Right atrium auricular region (tissue), 2 donors: ENCODE measurements at regions not wholly inside any gene's neighbourhood (a gene's known extent, or its start where the extent isn't known, plus 50 kb on each side); places are given as distances from the start of the nearest gene placed in this dataset.

Experiments used
- DNase-seq: peaks from one replicate; pipeline ENCODE4 v3.0.0-alpha.2; 2019; ENCODE audit warnings: low spot score
- H3K27ac ChIP-seq, 2 donors: fragments of 200-600 bp; sonication (generic); 1 replicate in 1 of 2; 2 replicates in 1 of 2; pipeline ENCODE4 v1.5.1; 2016 to 2019
- H3K27me3 ChIP-seq, 2 donors: fragments of 200-600 bp; sonication (generic); one replicate each; pipeline versions ENCODE4 v1.5.1 to v1.6.0; 2017 to 2019
- H3K36me3 ChIP-seq: fragments of 200-600 bp; sonication (generic); one replicate; pipeline ENCODE4 v1.5.1; 2016
- H3K4me1 ChIP-seq, 2 donors: fragments of 200-600 bp; sonication (generic); one replicate each; pipeline versions ENCODE4 v1.5.1 to v1.6.0; 2017 to 2019
- H3K4me3 ChIP-seq, 2 donors: fragments of 200-600 bp; sonication (generic); 1 replicate in 1 of 2; 2 replicates in 1 of 2; pipeline ENCODE4 v1.5.1; 2017 to 2019; ENCODE audit warnings: mild to moderate bottlenecking in 1 of 2, moderate library complexity in 1 of 2
- H3K9me3 ChIP-seq, 2 donors: fragments of 200-600 bp; sonication (generic); one replicate each; pipeline ENCODE4 v1.5.1; 2019
- TF ChIP-seq, protein P1 (sequence below), 2 donors: fragments of 200-600 bp; sonication (generic); IDR thresholded peaks; one replicate each; pipeline ENCODE4 v1.5.1; 2019; ENCODE audit warnings: antibody characterized with exemption in 2 of 2

- no peak overlapping the region for H3K4me3 ChIP-seq
- no peaks in the 10 kb centered on the region for H3K4me1 ChIP-seq
- H3K9me3 ChIP-seq: no peaks in the 10 kb centered on the region
- no peaks in the 10 kb centered on the region for H3K27me3 ChIP-seq
- no peak overlapping the region for H3K27ac ChIP-seq
- H3K36me3 ChIP-seq: no peaks in the 10 kb centered on the region
- TF ChIP-seq, protein P1, sequence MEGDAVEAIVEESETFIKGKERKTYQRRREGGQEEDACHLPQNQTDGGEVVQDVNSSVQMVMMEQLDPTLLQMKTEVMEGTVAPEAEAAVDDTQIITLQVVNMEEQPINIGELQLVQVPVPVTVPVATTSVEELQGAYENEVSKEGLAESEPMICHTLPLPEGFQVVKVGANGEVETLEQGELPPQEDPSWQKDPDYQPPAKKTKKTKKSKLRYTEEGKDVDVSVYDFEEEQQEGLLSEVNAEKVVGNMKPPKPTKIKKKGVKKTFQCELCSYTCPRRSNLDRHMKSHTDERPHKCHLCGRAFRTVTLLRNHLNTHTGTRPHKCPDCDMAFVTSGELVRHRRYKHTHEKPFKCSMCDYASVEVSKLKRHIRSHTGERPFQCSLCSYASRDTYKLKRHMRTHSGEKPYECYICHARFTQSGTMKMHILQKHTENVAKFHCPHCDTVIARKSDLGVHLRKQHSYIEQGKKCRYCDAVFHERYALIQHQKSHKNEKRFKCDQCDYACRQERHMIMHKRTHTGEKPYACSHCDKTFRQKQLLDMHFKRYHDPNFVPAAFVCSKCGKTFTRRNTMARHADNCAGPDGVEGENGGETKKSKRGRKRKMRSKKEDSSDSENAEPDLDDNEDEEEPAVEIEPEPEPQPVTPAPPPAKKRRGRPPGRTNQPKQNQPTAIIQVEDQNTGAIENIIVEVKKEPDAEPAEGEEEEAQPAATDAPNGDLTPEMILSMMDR (IDR thresholded peaks at IDR 0.05): no peak
- DNase-seq: no peak
Measured at GRCh38 chr4:106810122-106810521, 226.0 kb downstream of the DKK2 start.

- Histone ChIP-seq H3K9me3 (no peaks in the 10 kb centered on the region), H3K36me3 (no peaks in the 10 kb centered on the region), H3K27me3 (no peaks in the 10 kb centered on the region), H3K4me1 (no peaks in the 10 kb centered on the region), H3K4me3 (no peak overlapping the region), H3K27ac (no peak overlapping the region)
- TF ChIP-seq, protein P1 (IDR thresholded peaks at IDR 0.05): peak in 1 of 2 donors; percentile 21
- DNase-seq: no peak
Measured at GRCh38 chr4:106809076-106809475, 227.0 kb downstream of the DKK2 start.

GRCh38 chr4:106806158-106806797, 229.8 kb downstream of the DKK2 start:
- no peaks in the 10 kb centered on the region for H3K36me3 ChIP-seq
- no peak for DNase-seq
- TF ChIP-seq, protein P1 (IDR thresholded peaks at IDR 0.05): no peak
- H3K4me3 ChIP-seq: no peak overlapping the region
- no peak overlapping the region for H3K27ac ChIP-seq
- no peaks in the 10 kb centered on the region for H3K4me1 ChIP-seq
- H3K27me3 ChIP-seq: no peaks in the 10 kb centered on the region
- H3K9me3 ChIP-seq: no peaks in the 10 kb centered on the region

DNA sequence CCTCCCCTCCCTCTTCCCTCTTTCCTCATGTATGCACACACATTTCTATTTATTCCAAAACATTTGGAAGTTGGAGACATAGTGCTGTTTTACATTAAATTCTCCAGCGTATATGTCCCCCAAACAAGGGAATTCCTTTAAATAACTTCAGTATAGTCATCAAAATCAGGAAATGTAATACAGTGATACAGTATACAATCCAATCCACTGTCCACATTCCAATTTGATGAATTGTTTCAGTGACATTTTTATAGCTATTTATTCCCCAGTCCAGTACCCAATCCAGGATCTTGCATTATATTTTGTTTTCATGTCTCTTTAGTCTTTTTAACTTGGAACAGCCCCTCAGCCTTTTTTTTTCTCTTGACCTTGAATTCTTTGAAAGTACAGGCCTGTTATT, 233.0 kb downstream of the DKK2 start:
- TF ChIP-seq, protein P1 (IDR thresholded peaks at IDR 0.05): no peak
- Histone ChIP-seq H3K36me3 (no peaks in the 10 kb centered on the region), H3K4me1 (no peaks in the 10 kb centered on the region), H3K9me3 (no peaks in the 10 kb centered on the region), H3K27me3 (no peaks in the 10 kb centered on the region), H3K27ac (no peak overlapping the region), H3K4me3 (no peak overlapping the region)
- no peak for DNase-seq

GRCh38 chr4:106801386-106801785, 234.7 kb downstream of the DKK2 start:
- DNase-seq: no peak
- TF ChIP-seq, protein P1 (IDR thresholded peaks at IDR 0.05): no peak
- H3K9me3 ChIP-seq: no peaks in the 10 kb centered on the region
- no peaks in the 10 kb centered on the region for H3K36me3 ChIP-seq
- no peaks in the 10 kb centered on the region for H3K4me1 ChIP-seq
- no peaks in the 10 kb centered on the region for H3K27me3 ChIP-seq
- H3K4me3 ChIP-seq: no peak overlapping the region
- H3K27ac ChIP-seq: no peak overlapping the region

DNA sequence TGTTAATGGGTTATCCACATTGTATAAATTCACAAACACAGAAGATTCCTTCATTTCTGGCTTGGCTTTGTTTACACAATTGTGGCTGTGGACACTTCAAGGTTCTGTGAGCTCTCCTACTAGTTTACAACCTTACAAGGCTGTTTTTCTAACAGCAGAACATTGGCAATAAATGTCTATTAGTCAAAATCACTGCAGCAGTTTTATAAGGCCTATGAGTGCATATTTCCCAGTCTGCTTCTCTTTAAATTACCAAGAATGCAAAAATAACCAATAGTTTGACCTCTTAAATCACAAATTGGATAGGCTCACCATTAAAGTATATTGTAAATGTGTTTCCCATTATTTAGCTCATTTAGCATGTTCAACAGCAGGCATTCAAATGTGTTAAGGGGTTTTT, 239.2 kb downstream of the DKK2 start:
- Histone ChIP-seq H3K36me3 (no peaks in the 10 kb centered on the region), H3K4me3 (no peak overlapping the region), H3K27ac (no peak overlapping the region), H3K27me3 (no peaks in the 10 kb centered on the region), H3K9me3 (no peaks in the 10 kb centered on the region), H3K4me1 (no peaks in the 10 kb centered on the region)
- DNase-seq: no peak
- TF ChIP-seq, protein P1 (IDR thresholded peaks at IDR 0.05): no peak
